Thoracic aorta (tissue), 2 donors: ENCODE measurements at regions not wholly inside any gene's neighbourhood (a gene's known extent, or its start where the extent isn't known, plus 50 kb on each side); places are given as distances from the start of the nearest gene placed in this dataset.

ENCODE experiments used
- ATAC-seq: fragments of 150-250 bp; one replicate; pipeline ENCODE4 v1.8.0; 2017; ENCODE audit warnings: low read depth; ENCODE audit not compliant: insufficient number of reproducible peaks, low FRiP score
- DNase-seq: peaks from one replicate; pipeline ENCODE4 v3.0.0-alpha.2; 2020; ENCODE audit warnings: low spot score
- H3K27ac ChIP-seq, 2 donors: fragments of 200-600 bp; sonication (generic); 1 replicate in 1 of 2; 2 replicates in 1 of 2; pipeline ENCODE4 v1.5.1; 2016; ENCODE audit warnings: mild to moderate bottlenecking in 2 of 2, moderate library complexity in 2 of 2
- H3K27me3 ChIP-seq: fragments of 200-600 bp; sonication (generic); replicated peaks from 2 replicates; pipeline ENCODE4 v1.6.0; 2016; ENCODE audit warnings: mild to moderate bottlenecking; ENCODE audit not compliant: insufficient read depth
- H3K36me3 ChIP-seq: fragments of 200-600 bp; sonication (generic); one replicate; pipeline ENCODE4 v1.5.1; 2016
- H3K4me1 ChIP-seq, 2 donors: fragments of 200-600 bp; sonication (generic); 1 replicate in 1 of 2; 2 replicates in 1 of 2; pipeline versions ENCODE4 v1.5.1 to v1.6.0; 2016; ENCODE audit warnings: low read depth in 2 of 2, mild to moderate bottlenecking in 1 of 2; ENCODE audit not compliant: control insufficient read depth in 1 of 2
- H3K4me3 ChIP-seq: fragments of 200-600 bp; sonication (generic); 2 replicates; pipeline ENCODE4 v1.5.1; 2016; ENCODE audit warnings: mild to moderate bottlenecking
- H3K9me3 ChIP-seq: fragments of 200-600 bp; sonication (generic); 2 replicates; pipeline ENCODE4 v1.5.1; 2016
- TF ChIP-seq, protein P1 (sequence below): fragments of 200-600 bp; sonication (generic); IDR thresholded peaks from one replicate; pipeline ENCODE4 v1.5.1; 2019; ENCODE audit warnings: antibody characterized with exemption

DNA sequence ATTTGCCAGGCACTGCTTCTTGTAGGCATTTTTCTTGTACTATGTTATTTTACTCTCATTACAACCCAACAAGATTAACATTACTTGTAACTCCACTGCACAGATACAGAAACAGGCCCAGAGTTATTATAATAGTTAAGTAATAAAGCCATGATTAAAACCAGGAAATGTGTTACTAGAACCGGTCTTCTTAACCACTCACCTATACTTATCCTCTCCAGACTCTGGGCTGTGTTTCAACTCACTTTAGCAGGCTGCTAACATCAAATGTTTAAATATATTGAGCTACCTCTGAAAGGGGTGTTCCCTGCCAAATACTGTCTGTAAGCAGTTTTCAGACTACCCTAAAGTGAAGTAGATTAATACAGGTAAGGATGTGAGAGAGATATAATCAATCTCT lies 1227.8 kb downstream of the SORCS3 start:
- ATAC-seq = no peak
- DNase-seq = no peak
- no peaks in the 10 kb centered on the region for H3K27me3 ChIP-seq
- no peak overlapping the region for H3K4me3 ChIP-seq
- no peak overlapping the region for H3K27ac ChIP-seq
- H3K4me1 ChIP-seq = no peaks in the 10 kb centered on the region
- H3K9me3 ChIP-seq = peaks cover 6% of the 10 kb centered on the region
- H3K36me3 ChIP-seq = no peaks in the 10 kb centered on the region
- TF ChIP-seq, protein P1, sequence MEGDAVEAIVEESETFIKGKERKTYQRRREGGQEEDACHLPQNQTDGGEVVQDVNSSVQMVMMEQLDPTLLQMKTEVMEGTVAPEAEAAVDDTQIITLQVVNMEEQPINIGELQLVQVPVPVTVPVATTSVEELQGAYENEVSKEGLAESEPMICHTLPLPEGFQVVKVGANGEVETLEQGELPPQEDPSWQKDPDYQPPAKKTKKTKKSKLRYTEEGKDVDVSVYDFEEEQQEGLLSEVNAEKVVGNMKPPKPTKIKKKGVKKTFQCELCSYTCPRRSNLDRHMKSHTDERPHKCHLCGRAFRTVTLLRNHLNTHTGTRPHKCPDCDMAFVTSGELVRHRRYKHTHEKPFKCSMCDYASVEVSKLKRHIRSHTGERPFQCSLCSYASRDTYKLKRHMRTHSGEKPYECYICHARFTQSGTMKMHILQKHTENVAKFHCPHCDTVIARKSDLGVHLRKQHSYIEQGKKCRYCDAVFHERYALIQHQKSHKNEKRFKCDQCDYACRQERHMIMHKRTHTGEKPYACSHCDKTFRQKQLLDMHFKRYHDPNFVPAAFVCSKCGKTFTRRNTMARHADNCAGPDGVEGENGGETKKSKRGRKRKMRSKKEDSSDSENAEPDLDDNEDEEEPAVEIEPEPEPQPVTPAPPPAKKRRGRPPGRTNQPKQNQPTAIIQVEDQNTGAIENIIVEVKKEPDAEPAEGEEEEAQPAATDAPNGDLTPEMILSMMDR = no peak

DNA sequence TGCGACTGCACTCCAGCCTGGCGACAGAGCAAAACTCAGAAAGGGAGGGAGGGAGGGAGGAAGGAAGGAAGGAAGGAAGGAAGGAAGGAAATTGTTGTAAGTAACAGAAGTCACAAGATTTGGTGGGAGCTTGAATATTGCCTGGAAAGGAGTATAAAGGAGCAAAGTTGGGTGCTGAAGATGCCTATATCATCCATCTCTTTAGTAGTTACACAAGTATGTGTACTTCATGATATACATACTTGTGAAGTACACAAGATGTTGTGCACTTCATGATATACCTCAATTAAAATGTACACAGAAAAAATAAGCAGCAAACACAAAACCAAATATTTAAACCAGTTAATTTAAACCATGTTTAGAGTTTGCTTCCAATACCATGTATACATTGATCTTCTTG lies 1223.8 kb downstream of the SORCS3 start:
- ATAC-seq (no peak), DNase-seq (no peak)
- Histone ChIP-seq H3K27ac (no peak overlapping the region), H3K27me3 (no peaks in the 10 kb centered on the region), H3K4me3 (no peak overlapping the region), H3K36me3 (no peaks in the 10 kb centered on the region), H3K4me1 (no peaks in the 10 kb centered on the region), H3K9me3 (no peaks in the 10 kb centered on the region)
- TF ChIP-seq, protein P1 = no peak

DNA sequence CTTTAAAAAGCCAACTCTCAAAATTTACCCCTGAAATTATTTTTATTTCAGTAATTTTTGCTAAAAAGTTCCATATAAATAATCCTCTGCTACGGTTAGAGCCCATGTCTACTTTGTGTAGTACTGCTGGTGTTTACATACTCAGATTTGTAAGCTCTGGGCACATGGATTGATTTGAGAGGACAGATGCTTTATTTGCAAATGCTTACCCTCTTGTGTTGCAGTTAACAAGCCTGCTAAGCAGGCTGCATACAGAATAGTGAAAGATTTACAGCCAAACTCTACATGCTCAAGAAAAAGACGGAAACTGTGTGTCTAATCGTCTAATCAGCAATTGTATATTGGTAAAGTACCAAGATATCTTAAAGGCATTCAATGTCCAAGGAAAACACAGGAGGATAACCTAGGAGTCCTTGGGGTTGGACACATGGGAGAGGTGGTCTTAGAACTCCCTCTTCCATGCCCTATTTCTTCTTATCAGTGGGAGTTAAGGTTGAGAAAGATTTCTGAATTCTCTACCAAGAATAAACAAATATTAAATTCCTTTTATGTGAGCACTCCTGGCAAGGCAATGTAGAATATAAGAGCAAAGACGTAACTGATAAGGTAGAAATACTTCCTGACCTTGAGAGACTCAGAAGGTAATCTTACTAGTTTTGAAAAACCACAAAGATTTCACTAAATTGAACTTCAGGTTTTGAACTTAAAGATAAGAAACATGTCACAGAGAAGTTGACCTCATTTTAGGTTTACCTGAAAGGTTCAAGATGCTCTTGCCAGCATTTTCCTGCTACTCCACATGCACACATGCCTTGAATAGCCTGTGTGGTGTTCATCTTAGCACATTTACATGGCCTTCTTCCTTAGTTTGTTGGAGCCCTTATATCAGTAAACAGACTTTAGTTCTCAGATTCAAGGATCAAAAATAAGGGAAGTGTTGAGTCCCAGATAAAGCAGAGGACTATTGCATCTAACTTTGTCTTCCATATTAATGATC lies 1216.5 kb downstream of the SORCS3 start:
- Histone ChIP-seq H3K9me3 (no peaks in the 10 kb centered on the region), H3K4me1 (no peaks in the 10 kb centered on the region), H3K4me3 (no peak overlapping the region), H3K36me3 (no peaks in the 10 kb centered on the region), H3K27me3 (no peaks in the 10 kb centered on the region), H3K27ac (no peak overlapping the region)
- no peak for ATAC-seq
- no peak for DNase-seq
- TF ChIP-seq, protein P1 = no peak

DNA sequence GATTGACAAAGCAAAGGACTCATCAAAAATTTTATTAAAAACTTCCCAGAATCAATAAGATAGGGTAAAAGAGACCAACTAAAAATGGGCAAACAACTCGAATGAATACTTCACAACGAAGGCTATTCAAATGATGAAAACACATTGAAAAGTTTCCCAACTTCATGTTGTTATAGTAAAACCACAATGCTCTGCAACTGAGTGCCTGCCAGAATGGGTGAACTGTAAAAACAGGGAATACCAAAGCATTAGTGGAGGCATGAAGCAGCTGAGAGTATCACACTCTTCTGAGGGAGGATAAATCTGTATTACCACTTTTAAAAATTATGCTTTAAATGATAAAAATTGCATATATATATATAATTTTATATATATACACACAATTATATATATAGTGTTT lies 1214.7 kb downstream of the SORCS3 start:
- no peaks in the 10 kb centered on the region for H3K36me3 ChIP-seq
- DNase-seq = no peak
- TF ChIP-seq, protein P1 = no peak
- no peaks in the 10 kb centered on the region for H3K4me1 ChIP-seq
- ATAC-seq = no peak
- H3K9me3 ChIP-seq = no peaks in the 10 kb centered on the region
- H3K27ac ChIP-seq = no peak overlapping the region
- no peaks in the 10 kb centered on the region for H3K27me3 ChIP-seq
- no peak overlapping the region for H3K4me3 ChIP-seq

DNA sequence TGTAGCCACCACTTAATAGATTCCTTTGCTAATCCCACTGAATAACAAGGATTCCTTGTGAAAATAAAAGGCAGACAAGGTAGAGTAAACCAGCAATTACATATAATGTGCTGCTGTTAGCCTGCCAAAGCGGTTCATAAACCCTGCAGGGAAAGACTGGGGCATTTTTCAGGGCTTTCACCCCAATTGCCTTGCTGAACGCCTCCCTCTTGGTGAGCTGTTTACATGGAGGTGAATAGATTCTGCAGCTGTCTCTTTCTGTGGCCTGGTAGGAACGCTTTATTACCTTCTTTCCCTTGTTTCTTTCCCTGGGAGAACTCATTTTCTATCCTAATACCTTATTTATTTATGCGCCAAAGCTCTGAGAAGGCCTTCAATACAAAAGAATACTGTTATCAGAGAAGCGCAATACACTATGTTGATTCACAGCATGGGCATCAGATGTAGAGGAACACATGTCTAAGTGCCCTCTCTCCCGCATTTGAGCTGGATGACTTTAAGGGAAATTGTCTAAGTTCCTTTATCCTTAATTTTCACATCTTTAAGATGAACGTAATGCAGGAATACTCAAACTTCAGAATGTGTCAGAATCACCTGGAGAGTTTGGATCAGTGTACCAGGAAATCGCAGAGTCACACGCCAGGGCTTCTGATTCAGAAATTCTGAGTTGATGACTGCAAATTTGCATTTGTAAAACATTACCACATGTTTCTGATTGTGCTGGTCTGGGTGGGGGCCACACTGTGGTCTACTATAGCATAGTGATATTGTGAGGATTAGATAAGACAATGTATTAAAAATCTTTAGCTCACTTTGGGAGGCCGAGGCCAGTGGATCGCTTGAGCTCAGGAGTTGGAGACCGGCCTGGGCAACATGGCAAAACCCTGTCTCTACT lies 1203.8 kb downstream of the SORCS3 start:
- H3K4me1 ChIP-seq = no peaks in the 10 kb centered on the region
- DNase-seq (no peak), ATAC-seq (no peak)
- no peaks in the 10 kb centered on the region for H3K9me3 ChIP-seq
- H3K4me3 ChIP-seq = no peak overlapping the region
- H3K36me3 ChIP-seq = no peaks in the 10 kb centered on the region
- no peaks in the 10 kb centered on the region for H3K27me3 ChIP-seq
- TF ChIP-seq, protein P1 = no peak
- H3K27ac ChIP-seq = no peak overlapping the region
